HG03432 (cell line): ENCODE measurements at regions not wholly inside any gene's neighbourhood (a gene's known extent, or its start where the extent isn't known, plus 50 kb on each side); places are given as distances from the start of the nearest gene placed in this dataset.
"Not testable (repeated sequence)": the region's sequence is repeated elsewhere in the genome, so short reads cannot be mapped to it uniquely, and the experiment has no call there.

Experiments used
- ATAC-seq: cut with Tn5 transposase; IDR thresholded peaks from one replicate; pipeline ENCODE4 v1.9.1; 2021; ENCODE audit warnings: mild to moderate bottlenecking, moderate library complexity; ENCODE audit not compliant: unreplicated experiment

GRCh38 chr12:87021400-87021799 lies 765.2 kb upstream of the MGAT4C start:
- no peak for ATAC-seq

- no peak for ATAC-seq
Observed at GRCh38 chr12:87020071-87020470, 763.9 kb upstream of the MGAT4C start.

- ATAC-seq: no peak
Observed at GRCh38 chr12:87015352-87015751, 759.2 kb upstream of the MGAT4C start.

GRCh38 chr12:87008785-87009384 lies 752.7 kb upstream of the MGAT4C start:
- no peak for ATAC-seq

- ATAC-seq: no peak
Observed at GRCh38 chr12:87001102-87001501, 744.9 kb upstream of the MGAT4C start.

- ATAC-seq: no peak
Observed at GRCh38 chr12:86985298-86985697, 729.1 kb upstream of the MGAT4C start.

GRCh38 chr12:86970595-86970994 lies 714.4 kb upstream of the MGAT4C start:
- ATAC-seq: not testable (repeated sequence)

- no peak for ATAC-seq
Observed at GRCh38 chr12:86959766-86960458, 703.7 kb upstream of the MGAT4C start.

GRCh38 chr12:86950444-86950843 lies 694.3 kb upstream of the MGAT4C start:
- ATAC-seq: no peak

- no peak for ATAC-seq
Observed at GRCh38 chr12:86950043-86950442, 693.9 kb upstream of the MGAT4C start.

- no peak for ATAC-seq
Observed at GRCh38 chr12:86948851-86949250, 692.7 kb upstream of the MGAT4C start.

GRCh38 chr12:86945685-86946196 lies 689.5 kb upstream of the MGAT4C start:
- ATAC-seq: no peak

GRCh38 chr12:86944197-86944819 lies 688.1 kb upstream of the MGAT4C start:
- ATAC-seq: not testable (repeated sequence)

GRCh38 chr12:86931714-86932113 lies 675.5 kb upstream of the MGAT4C start:
- ATAC-seq: no peak

- ATAC-seq: no peak
Observed at GRCh38 chr12:86929962-86930361, 673.8 kb upstream of the MGAT4C start.

- no peak for ATAC-seq
Observed at GRCh38 chr12:86917121-86917520, 660.9 kb upstream of the MGAT4C start.

- ATAC-seq: peak; percentile 57
Observed at GRCh38 chr12:86914721-86915120, 658.5 kb upstream of the MGAT4C start.

- ATAC-seq: no peak
Observed at GRCh38 chr12:86911973-86912372, 655.8 kb upstream of the MGAT4C start.

GRCh38 chr12:86903159-86903558 lies 647.0 kb upstream of the MGAT4C start:
- ATAC-seq: no peak

GRCh38 chr12:86860776-86861175 lies 604.6 kb upstream of the MGAT4C start:
- ATAC-seq: no peak

- no peak for ATAC-seq
Observed at GRCh38 chr12:86852451-86852850, 596.3 kb upstream of the MGAT4C start.

GRCh38 chr12:86838711-86839110 lies 582.5 kb upstream of the MGAT4C start:
- ATAC-seq: no peak
